ENCODE measurements at regions not wholly inside any gene's neighbourhood (a gene's known extent, or its start where the extent isn't known, plus 50 kb on each side); places are given as distances from the start of the nearest gene placed in this dataset.

DNA sequence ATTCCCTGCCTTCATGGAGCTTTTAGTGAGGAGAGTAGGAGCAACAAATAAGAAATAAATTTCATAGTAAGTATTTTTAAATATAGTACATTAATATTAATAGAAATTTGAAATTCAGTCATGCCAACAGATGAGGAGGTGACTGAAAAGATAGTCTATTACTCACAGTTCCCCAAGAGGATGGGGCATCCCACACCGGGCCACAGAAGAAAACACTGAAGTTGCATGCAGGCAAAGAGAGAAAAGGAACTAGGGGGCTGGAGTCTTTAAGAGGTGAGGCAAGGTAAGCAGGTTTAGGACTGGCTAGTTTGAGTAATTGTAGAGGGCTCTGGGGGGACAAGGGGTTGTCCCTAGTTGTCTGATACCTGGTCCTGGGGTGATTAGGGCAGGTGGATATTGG lies 120.1 kb upstream of the UMPS start:
- DNase-seq, result no peak
- peaks cover 2% of the 10 kb centered on the region for H3K4me1 Mint-ChIP-seq
- H3K27me3 Mint-ChIP-seq, result peaks cover 13% of the 10 kb centered on the region
- no peaks in the 10 kb centered on the region for H3K9me3 Mint-ChIP-seq
- H3K36me3 Mint-ChIP-seq, result no peaks in the 10 kb centered on the region
- H3K27ac Mint-ChIP-seq, result no peak overlapping the region
- no peak overlapping the region for H3K4me3 Mint-ChIP-seq

DNA sequence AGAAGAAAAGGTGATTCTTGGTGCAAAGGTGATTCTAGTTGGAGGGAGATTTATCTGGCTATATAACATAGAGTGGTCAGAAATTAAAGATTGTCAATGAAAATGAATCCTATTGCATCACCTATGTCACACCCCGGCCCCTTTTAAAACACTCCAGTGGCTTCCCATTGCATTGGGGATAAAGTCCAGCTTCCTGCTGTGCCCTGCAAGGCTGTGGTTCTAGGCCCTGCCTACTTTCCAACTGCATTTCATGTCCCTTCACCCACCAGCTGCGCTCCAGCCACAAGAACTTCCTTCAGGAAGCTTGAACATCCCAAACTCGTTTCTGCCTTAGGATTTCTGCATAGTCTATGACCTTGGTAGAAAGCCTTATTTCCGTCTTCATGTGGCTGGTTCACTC lies 118.7 kb upstream of the UMPS start:
- no peaks in the 10 kb centered on the region for H3K9me3 Mint-ChIP-seq
- H3K36me3 Mint-ChIP-seq, result no peaks in the 10 kb centered on the region
- no peak overlapping the region for H3K4me3 Mint-ChIP-seq
- DNase-seq, result no peak
- peaks cover 15% of the 10 kb centered on the region for H3K27me3 Mint-ChIP-seq
- no peak overlapping the region for H3K27ac Mint-ChIP-seq
- H3K4me1 Mint-ChIP-seq, result peaks cover 13% of the 10 kb centered on the region

DNA sequence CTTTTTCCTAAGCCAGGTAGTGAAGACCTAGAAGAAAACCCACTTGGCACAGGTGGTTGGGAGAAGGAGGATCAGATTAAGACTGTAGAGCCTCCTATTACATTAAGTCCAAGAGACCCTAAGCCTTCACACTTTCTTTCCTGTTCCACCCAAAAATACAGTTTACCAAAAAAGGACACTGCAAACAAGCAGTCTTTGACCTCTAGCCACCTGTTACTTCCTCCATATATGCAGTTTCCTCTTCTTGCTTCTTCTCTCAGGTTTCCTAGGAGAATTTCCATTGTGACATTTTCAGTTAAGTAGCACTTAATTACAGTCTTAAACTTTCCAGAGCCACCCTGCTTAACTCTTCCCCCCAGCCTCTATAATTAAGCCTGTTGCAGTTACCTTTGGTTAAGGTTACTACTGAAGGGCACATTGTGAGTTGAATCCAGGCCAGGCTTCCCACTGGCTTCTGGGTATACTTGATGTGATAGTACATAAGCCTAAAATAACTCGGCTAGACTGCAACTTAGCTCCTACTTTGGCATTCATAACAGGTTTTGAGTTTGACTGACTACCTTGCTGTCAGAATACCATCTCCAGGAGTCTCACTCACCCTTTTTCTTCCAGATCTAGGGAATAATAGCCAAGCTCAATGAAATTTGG lies 114.2 kb upstream of the UMPS start:
- peaks cover 11% of the 10 kb centered on the region for H3K27me3 Mint-ChIP-seq
- H3K9me3 Mint-ChIP-seq, result peaks cover 2% of the 10 kb centered on the region
- H3K4me1 Mint-ChIP-seq, result peaks cover 35% of the 10 kb centered on the region
- H3K27ac Mint-ChIP-seq, result no peak overlapping the region
- H3K4me3 Mint-ChIP-seq, result no peak overlapping the region
- peaks cover 2% of the 10 kb centered on the region for H3K36me3 Mint-ChIP-seq
- DNase-seq, result no peak

DNA sequence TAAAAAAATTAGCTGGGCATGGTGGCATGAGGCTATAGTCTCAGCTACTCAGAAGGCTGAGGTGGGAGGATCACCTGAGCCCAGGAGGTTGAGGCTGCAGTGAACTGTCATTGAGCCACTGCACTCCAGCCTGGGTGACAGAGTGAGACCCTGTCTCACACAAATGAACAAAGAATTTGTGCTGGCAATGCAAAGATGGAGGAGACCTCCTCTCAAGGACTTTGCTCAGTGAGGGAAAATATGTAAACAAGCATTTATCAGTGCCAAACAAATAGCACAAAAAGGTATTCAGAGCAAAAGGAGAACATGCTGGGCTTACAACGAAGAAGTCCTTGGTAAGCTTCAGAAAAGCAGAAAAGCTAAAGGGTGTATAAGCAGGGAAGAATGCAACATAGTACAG lies 113.1 kb upstream of the UMPS start:
- Mint-ChIP-seq H3K9me3 (peaks cover 2% of the 10 kb centered on the region), H3K27me3 (peaks cover 11% of the 10 kb centered on the region), H3K4me1 (peaks cover 41% of the 10 kb centered on the region), H3K36me3 (peaks cover 2% of the 10 kb centered on the region), H3K4me3 (no peak overlapping the region), H3K27ac (no peak overlapping the region)
- no peak for DNase-seq

DNA sequence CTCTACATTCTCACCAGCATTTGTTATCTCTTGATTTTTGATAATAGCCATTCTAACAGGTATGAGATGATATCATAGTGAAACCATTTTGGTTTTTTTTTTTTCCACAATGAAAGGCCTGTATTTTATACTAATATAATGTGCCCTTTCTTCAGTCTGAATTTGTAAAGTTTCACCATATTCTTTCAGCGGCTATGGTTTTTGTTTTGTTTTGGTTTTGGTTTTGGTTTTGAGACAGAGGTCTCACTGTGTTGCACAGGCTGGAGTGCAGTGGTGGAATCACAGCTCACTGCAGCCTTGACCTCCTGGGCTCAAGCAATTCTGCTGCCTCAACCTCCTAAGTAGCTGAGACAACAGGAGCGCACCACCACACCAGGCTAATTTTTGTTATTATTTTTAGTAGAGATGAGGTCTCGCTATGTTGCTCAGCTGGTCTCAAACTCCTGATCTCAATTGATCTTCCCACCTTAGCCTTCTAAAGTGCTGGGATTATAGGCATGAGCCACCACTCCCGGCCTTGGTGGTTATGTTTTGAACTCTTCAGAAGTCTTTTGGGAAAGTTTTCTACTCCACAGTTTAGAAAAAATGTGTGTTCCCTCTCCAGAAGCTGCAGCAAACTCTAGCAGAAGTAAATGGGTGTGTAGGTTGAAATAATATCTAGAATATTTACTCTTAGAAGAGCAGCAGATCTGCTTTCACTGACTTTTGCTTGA lies 110.2 kb upstream of the UMPS start:
- peaks cover 6% of the 10 kb centered on the region for H3K27me3 Mint-ChIP-seq
- peaks cover 2% of the 10 kb centered on the region for H3K9me3 Mint-ChIP-seq
- peak overlapping the region; percentile 59 for H3K27ac Mint-ChIP-seq
- H3K4me1 Mint-ChIP-seq, result peaks cover 42% of the 10 kb centered on the region
- DNase-seq, result no peak
- H3K4me3 Mint-ChIP-seq, result no peak overlapping the region
- peaks cover 2% of the 10 kb centered on the region for H3K36me3 Mint-ChIP-seq

DNA sequence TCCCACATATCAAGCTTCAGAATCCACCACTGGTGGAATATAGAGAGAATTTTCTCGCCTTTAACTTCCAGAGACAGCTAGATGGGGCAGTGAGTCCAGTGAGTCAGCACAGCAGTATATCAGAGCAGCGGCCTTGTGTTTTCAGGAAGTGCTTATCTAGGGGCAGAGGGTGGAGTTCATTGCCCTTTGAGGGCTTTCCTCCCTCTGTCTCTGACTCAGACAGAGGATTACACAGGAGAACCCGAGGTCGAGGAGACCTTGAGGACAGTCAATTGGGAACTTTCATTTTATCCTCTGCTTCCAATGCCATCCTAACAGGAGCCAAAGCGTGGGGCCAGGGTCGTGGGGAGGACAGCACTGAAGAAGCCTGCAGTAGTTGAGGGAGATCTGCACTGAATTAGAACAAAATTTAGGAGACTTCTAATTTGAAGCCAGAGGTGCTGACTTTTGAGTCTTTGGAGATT lies 109.6 kb upstream of the UMPS start:
- H3K4me3 Mint-ChIP-seq, result no peak overlapping the region
- H3K27me3 Mint-ChIP-seq, result no peaks in the 10 kb centered on the region
- peaks cover 2% of the 10 kb centered on the region for H3K9me3 Mint-ChIP-seq
- H3K4me1 Mint-ChIP-seq, result peaks cover 42% of the 10 kb centered on the region
- peak overlapping the region; percentile 16 for H3K27ac Mint-ChIP-seq
- H3K36me3 Mint-ChIP-seq, result peaks cover 2% of the 10 kb centered on the region
- DNase-seq, result peak; percentile 18

DNA sequence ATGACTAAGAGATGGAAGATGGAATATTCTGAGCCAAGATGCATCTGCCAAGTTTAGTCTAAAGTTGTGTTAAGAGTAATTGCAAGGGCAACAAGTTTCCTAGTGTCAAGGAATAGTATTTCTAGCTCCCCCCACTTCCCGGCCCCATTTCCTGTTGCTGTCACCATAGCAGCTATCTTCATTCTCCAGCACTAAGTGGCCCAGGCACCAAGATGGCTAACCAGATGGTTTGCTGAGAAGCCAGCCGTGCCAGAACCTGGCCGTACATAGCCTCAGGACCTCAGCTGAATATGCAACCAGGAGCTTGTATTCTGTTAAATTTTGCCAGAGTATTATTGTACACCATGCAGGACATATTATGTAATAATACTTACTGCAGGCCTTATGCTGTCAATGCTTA lies 108.8 kb upstream of the UMPS start:
- Mint-ChIP-seq H3K4me1 (peaks cover 34% of the 10 kb centered on the region), H3K27ac (no peak overlapping the region), H3K4me3 (no peak overlapping the region), H3K36me3 (peaks cover 2% of the 10 kb centered on the region), H3K27me3 (no peaks in the 10 kb centered on the region), H3K9me3 (peaks cover 2% of the 10 kb centered on the region)
- no peak for DNase-seq

DNA sequence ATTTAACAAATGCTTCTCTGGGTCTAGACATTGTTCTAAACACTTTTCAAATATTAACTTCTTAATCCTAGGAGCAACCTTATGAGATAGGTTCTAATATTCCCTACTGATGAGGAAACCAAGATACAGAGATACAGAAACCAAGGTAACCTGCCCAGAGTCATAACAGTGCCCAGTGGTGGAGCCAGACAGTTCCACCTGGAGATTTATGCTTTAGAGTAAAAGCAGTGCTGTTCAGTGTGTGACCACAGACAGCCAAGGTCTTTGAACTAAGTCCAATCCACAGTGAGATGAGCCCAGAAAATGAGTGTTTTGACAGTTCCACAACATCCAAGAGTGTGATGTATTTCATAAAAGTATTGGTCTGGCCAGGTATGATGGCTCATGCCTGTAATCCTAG lies 105.2 kb upstream of the UMPS start:
- peaks cover 11% of the 10 kb centered on the region for H3K27me3 Mint-ChIP-seq
- no peak for DNase-seq
- H3K27ac Mint-ChIP-seq, result no peak overlapping the region
- H3K4me1 Mint-ChIP-seq, result peaks cover 27% of the 10 kb centered on the region
- no peaks in the 10 kb centered on the region for H3K36me3 Mint-ChIP-seq
- H3K9me3 Mint-ChIP-seq, result no peaks in the 10 kb centered on the region
- no peak overlapping the region for H3K4me3 Mint-ChIP-seq

DNA sequence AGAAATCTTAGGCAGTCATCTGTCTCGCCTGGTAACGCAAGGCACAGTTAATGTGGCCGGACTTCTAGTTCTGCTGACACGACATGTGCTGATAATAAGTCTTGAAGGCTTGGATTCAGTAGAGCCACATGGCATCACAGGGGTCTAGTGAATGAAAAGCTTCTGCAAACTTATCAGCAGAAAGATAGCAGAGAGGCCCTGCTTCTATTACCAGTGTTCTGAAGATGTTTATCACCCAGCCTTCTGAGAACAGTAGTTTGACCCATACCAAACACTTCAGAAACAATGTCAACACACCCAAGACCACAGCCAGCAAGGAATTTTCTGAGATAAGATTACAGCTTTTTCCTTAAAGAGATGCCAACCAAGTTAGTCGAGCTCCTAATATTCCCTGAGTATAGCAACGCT lies 102.7 kb upstream of the UMPS start:
- peaks cover 12% of the 10 kb centered on the region for H3K4me1 Mint-ChIP-seq
- no peak overlapping the region for H3K4me3 Mint-ChIP-seq
- no peaks in the 10 kb centered on the region for H3K9me3 Mint-ChIP-seq
- DNase-seq, result no peak
- H3K27ac Mint-ChIP-seq, result no peak overlapping the region
- H3K27me3 Mint-ChIP-seq, result peaks cover 15% of the 10 kb centered on the region
- peaks cover 3% of the 10 kb centered on the region for H3K36me3 Mint-ChIP-seq

DNA sequence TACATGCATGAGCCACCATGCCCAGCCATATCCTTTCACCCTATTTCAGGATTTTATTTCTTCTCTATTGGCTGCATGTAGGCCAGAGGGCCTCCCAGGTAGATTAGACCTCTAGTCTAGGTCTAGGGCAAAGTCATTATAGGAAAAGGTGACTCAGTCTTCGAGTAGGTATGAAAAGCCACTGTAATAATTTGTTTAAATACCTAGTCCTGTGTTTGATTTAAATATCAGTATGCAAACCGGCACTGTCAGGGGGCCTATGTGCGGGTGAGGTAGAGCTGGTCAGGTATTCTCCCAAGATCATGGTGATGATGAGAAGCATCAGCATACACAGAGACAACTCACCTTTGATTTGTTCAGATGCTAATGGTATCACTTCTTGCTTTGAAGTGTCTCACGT lies 101.4 kb upstream of the UMPS start:
- Mint-ChIP-seq H3K27me3 (peaks cover 15% of the 10 kb centered on the region), H3K9me3 (no peaks in the 10 kb centered on the region), H3K4me1 (peaks cover 8% of the 10 kb centered on the region), H3K27ac (no peak overlapping the region), H3K4me3 (no peak overlapping the region), H3K36me3 (peaks cover 6% of the 10 kb centered on the region)
- DNase-seq, result no peak

DNA sequence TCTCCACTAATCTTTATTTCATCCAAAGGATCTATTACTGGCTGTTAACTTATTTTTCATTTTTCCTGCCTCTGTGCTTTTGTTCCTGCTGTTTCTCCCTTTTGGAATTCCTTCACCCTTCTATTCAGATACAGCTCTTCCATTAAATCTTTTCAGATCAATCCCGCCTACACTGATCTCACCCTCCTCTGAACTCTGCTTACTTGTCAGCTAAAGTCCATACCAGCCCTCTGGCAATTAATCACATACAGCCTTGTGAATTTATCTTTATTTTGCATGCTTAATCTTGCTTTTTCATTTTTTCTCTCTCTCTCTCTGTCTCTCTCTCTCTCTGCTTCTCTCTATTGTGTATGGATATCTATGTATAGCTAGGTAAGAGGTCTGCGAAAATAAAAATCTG lies 100.8 kb upstream of the UMPS start:
- no peak overlapping the region for H3K27ac Mint-ChIP-seq
- no peak overlapping the region for H3K4me3 Mint-ChIP-seq
- peaks cover 8% of the 10 kb centered on the region for H3K4me1 Mint-ChIP-seq
- H3K27me3 Mint-ChIP-seq, result peaks cover 15% of the 10 kb centered on the region
- H3K9me3 Mint-ChIP-seq, result no peaks in the 10 kb centered on the region
- peaks cover 8% of the 10 kb centered on the region for H3K36me3 Mint-ChIP-seq
- no peak for DNase-seq

DNA sequence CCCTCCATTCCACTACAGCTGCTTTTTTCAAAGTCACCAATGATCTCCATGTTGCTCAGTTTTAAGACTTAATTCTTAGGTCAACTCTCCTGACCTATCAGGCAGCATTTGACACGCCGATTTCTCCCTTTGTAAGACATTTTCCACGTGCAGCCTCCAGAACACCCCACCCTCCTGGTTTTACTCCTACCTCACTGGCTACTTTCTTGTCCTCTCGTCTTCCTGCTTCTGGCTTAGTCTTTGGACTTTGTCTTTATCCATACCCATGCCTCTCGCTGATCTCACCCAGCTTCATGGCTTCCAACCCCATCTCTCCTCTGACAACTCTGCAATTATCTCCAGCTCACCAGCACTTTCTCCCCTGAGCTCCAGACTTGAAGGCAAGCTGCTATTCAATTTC lies 99.3 kb upstream of the UMPS start:
- no peak for DNase-seq
- Mint-ChIP-seq H3K36me3 (peaks cover 14% of the 10 kb centered on the region), H3K4me3 (no peak overlapping the region), H3K9me3 (no peaks in the 10 kb centered on the region), H3K27ac (no peak overlapping the region), H3K4me1 (peaks cover 9% of the 10 kb centered on the region), H3K27me3 (peaks cover 15% of the 10 kb centered on the region)

DNA sequence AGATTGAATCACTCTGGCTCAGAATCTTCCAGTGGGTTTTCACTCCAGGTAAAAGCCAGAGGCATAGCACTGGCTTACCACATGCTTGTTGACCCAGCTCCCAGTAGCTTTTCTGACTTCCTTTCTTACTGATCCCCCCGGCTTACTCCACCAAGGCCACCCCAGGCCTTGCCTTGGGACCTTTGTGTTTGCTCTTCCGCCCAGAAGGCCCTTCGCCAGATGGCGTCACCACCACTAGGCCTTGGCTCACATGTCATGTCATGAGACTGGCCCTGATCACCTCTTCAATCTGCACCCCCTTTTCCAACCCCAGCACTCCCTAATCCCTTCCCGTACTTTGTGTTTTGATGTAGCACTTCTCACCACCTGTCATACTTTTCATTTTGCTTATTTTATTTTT lies 98.5 kb upstream of the UMPS start:
- H3K36me3 Mint-ChIP-seq, result peaks cover 14% of the 10 kb centered on the region
- H3K4me1 Mint-ChIP-seq, result peaks cover 14% of the 10 kb centered on the region
- H3K27me3 Mint-ChIP-seq, result peaks cover 15% of the 10 kb centered on the region
- H3K4me3 Mint-ChIP-seq, result no peak overlapping the region
- no peak overlapping the region for H3K27ac Mint-ChIP-seq
- no peak for DNase-seq
- no peaks in the 10 kb centered on the region for H3K9me3 Mint-ChIP-seq

DNA sequence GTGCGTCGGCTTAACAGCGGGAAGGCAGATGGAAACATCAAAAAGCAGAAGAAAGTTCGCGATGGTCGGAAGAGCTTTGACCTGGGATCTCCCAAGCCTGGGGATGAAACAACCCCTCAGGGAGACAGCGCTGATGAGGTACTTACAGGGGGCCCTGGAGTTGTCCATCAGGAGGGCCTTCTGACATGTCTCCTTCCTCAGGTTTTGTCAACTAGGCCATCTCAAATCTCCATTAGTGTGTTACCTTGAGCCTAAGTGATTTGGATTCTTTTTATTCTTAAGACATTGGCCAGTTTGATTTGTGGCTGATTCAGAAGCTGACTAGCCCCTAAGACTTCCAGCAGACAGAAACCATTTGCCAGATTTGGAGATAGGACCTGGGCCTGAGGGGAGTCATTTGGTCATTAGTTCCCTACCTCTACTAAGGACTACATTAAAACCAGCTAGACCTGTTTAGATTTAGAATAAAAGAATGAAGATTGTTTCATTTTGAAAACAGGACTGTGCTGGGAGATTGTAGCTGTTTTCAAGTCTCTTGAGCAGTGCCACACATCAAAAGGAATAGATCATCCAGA lies 97.6 kb upstream of the UMPS start:
- H3K36me3 Mint-ChIP-seq, result peaks cover 14% of the 10 kb centered on the region
- H3K27ac Mint-ChIP-seq, result no peak overlapping the region
- no peaks in the 10 kb centered on the region for H3K9me3 Mint-ChIP-seq
- H3K4me1 Mint-ChIP-seq, result peaks cover 18% of the 10 kb centered on the region
- no peak for DNase-seq
- peaks cover 18% of the 10 kb centered on the region for H3K27me3 Mint-ChIP-seq
- no peak overlapping the region for H3K4me3 Mint-ChIP-seq

DNA sequence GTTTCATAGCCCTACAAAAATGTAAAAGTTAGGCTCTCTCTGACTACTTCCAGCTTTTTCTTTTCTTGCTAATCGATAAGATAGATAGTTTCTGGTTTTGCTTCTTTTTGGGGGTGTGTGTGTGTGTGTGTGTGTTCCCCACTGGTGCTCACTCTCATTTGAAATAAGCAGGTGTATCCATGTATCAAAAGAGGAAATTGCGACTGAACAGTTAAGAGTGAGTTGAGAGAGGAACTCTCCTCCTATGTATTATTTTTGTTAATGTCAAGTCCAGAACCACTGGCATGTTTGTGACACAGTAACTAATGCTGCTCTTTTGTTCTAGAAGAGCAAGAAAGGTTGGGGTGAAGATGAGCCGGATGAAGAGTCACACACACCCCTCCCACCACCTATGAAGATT lies 96.7 kb upstream of the UMPS start:
- DNase-seq, result no peak
- Mint-ChIP-seq H3K36me3 (peaks cover 17% of the 10 kb centered on the region), H3K4me3 (no peak overlapping the region), H3K4me1 (peaks cover 21% of the 10 kb centered on the region), H3K9me3 (no peaks in the 10 kb centered on the region), H3K27me3 (peaks cover 15% of the 10 kb centered on the region), H3K27ac (no peak overlapping the region)
